GM12891 (cell line): ENCODE measurements at regions not wholly inside any gene's neighbourhood (a gene's known extent, or its start where the extent isn't known, plus 50 kb on each side); places are given as distances from the start of the nearest gene placed in this dataset.

Experiments used
- PAX5 ChIP-seq: IDR thresholded peaks from 2 replicates; pipeline ENCODE4 v1.6.1; 2011; ENCODE audit warnings: low read length, moderate library complexity, mild to moderate bottlenecking; ENCODE audit not compliant: insufficient read depth, severe bottlenecking
- POLR2A ChIP-seq: IDR thresholded peaks from 2 replicates; pipeline ENCODE4 v1.6.1; 2011; ENCODE audit warnings: low read depth, low read length, control low read depth
- POLR2AphosphoS5 ChIP-seq: IDR thresholded peaks from 2 replicates; pipeline ENCODE4 v1.6.1; 2011; ENCODE audit warnings: low read depth, low read length, control low read depth
- POU2F2 ChIP-seq: IDR thresholded peaks from 2 replicates; pipeline ENCODE4 v1.6.1; 2011; ENCODE audit warnings: low read depth, mild to moderate bottlenecking, control low read depth, low read length, moderate library complexity
- SPI1 ChIP-seq: IDR thresholded peaks from 2 replicates; pipeline ENCODE4 v1.6.1; 2011; ENCODE audit warnings: low read depth, low read length, control low read depth
- TAF1 ChIP-seq: IDR thresholded peaks from 2 replicates; pipeline ENCODE4 v1.6.1; 2011; ENCODE audit warnings: low read depth, low read length, control low read depth

GRCh38 chr2:216281876-216282275 lies 90.4 kb downstream of the MARCHF4 start:
- TF ChIP-seq POLR2A (no peak), POLR2AphosphoS5 (no peak), TAF1 (no peak), PAX5 (no peak), SPI1 (no peak), POU2F2 (no peak)
